HG02678 (cell line): ENCODE measurements at regions not wholly inside any gene's neighbourhood (a gene's known extent, or its start where the extent isn't known, plus 50 kb on each side); places are given as distances from the start of the nearest gene placed in this dataset.
"Not testable (repeated sequence)": the region's sequence is repeated elsewhere in the genome, so short reads cannot be mapped to it uniquely, and the experiment has no call there.

ENCODE experiments used
- ATAC-seq: cut with Tn5 transposase; IDR thresholded peaks from one replicate; pipeline ENCODE4 v1.9.1; 2021; ENCODE audit warnings: mild to moderate bottlenecking, moderate library complexity; ENCODE audit not compliant: unreplicated experiment

DNA sequence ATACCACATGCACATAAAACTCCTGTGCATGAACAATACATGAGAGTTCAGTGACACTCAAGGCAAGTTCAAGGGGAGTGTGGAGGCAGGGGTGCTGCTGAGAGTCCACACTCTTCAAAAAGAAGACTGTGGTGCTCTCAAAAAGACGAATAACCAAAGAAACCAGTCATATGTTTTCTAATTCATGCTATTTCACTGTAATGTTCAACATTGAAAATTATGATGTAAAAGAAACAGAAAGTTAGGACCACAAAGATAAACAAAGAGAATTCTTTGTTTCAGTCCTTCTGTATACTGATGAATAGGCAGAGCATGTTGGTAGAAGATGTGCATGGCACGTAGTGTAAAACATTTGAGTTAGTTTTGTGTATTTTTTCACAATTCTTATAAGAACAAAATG is 864.2 kb upstream of the LRATD1 start:
- no peak for ATAC-seq

DNA sequence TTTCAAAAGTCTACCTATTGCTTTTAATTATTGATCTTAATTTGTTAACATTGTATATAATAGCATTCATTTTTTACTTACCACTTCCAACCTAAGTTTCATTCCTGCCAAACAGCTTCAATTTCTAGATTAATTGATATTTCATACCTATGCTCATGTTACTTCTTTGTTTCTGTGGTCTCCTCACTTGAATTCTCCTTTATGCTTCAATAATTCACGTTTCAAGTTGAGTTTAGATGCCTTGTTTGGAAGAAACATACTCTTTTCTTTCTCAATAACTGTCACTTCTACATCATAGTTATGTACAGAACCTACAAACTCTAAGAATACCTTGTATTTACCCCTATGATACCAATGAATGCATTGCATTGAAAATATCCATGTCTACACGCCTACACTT is 862.2 kb upstream of the LRATD1 start:
- ATAC-seq = no peak

DNA sequence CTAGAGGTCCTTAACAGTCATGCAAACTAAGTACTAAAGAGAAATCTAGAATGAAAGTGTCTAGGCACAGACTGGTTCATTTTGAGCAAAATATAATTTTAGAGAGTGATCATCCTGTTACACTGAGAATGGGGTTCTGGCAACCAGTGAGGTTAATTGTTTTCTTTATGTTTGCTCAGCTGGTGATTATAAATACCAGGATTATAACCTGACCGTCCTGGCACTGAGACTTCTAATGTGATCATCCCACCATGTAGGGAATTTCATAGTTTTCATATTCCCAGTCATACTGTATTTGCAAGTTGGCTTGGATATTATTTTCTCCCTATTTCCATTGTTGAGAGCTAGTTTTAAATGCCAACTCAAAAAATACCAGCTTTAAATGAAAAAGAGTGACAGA is 852.5 kb upstream of the LRATD1 start:
- no peak for ATAC-seq

DNA sequence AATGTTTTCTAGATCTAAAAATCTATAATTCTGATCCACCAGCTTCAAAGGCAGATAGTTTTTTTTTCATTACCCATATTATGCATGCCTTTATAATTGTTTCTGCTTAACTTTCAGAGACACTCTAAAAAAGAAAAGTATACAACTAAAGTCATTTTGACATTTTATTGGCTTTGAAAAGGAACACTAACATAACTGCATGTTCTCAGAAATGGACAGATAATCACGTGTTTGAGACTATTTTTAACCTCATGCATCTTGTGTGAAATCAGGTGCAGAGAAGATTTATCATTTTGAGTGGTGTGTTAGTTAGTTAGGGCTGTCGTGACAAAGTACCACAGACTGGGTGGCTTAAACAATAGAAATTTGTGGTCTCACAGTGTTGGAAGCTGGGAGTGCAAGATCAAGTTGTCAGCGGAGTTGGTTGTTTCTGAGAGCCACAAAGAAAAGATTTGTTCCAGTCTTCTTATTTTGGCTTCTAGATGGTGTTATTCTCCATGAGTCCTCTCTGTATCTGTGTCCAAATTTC is 841.4 kb upstream of the LRATD1 start:
- no peak for ATAC-seq

DNA sequence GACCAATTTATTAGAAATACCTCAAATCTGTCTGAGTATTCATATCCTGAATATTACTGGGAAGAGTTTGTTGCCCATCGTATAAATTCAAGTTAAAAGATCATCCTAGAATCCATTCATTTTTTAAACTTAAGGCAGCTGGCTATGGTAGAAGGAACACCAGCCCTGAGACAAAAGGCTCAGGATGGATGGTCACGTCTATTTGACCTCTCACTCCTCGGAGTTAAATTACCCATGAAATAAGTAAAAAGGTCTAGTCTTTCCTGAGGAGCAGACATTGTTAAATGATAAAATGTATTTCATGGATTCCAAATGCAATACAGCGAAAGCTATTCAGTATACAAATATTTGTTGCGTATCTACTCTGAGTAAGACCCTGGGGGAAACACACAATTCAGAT is 826.0 kb upstream of the LRATD1 start:
- no peak for ATAC-seq

DNA sequence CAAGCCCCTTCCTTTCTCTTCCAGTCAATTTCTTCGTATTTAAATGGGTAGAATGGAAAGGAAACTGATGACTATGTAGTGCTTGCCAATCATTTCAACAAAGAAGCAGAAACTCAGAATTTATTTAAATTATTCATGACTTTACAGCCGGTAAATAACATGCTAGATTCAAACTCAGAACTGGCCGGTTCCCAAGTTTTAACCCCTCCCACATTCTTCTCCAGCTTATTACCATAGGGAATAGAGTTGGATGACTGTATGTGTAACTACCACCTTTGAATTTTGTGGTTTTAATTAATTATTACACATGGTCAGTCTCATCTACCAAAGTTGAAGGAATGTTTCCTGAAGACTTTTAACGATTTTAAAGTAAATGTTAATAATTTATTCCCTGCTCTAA is 819.3 kb upstream of the LRATD1 start:
- no peak for ATAC-seq

DNA sequence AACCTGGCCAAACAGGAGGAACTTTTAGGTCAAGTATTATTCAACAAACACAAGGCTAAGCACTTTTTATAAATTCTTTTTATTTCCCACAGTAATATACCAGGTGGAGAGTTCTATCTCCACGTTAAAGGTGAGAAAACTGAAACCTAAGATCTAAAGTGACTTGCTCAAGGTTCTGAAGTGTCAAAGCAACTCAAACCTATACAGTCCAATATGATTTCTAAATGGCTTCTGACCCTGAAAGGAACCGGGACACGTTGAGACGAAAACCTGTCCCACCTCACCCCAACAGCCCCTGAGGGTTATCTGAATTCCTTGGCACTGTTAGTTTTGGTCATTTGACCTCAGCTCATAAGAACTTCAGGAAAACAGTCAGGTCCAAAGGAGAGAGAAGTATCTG is 814.5 kb upstream of the LRATD1 start:
- ATAC-seq = no peak

DNA sequence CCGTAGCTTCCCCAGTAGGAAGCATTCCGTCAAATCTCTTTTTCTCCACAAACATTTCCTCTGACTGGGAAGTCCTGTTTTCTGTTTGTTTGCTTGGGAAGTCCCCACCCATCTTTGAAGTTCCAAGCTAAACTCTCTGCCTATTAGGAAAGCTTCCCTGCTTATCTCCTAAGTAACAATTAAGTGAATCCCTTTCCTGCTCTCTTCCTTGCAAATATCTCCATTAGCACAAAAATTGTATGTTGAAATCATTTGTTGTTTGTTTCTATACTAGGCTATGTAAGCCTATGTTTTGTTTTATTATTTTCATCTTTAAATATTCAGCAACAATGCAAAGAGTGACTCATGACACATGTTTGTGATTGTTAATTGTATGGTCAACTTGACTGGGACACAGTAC is 812.6 kb upstream of the LRATD1 start:
- ATAC-seq = no peak

DNA sequence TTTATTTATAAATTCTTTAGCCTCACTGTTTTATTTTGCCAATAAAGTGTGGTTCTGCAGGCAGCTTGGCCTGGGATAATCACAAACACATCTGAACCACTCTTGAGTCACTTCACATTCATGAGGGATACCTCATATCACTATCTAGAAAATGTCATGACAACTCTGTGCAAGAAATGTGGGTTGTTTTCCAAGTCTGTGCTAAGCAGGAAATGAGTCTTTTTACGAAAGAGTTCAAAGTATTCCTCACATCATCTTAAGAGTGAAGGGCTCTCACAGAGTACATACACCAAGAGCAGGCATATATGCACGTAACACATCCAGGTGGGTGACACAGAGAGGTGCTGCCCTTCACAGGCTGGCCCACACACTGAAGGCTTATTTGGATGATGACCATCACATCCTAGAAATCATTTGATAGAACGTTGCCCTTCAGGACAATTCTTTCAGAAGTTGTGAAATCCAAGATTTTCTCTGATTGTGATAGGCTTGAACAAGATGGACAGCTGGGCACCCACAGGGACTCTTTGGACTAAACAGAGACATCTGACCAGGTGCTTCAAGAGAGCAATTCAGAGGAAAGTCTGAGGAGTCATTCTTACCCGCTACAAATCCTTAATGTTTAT is 811.1 kb upstream of the LRATD1 start:
- no peak for ATAC-seq

DNA sequence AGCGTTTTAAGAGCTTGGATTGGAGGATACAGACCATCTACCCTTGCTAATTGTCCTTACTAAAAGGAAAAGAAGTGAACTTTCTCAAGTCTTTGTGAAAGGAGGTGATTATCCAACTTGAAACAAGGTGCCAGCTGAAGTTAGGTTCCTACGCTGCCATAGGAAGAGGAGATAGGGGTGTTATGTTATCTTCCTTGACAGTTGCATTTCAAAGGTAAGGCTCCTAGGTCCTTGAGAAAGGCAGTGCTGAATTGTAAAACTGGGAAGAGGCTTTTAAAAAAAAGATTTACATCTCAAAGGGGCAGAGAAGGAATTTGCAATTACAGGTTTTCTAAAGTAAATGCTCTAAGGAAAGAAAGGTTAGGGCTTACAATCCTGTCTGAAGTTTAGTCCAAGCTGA is 810.2 kb upstream of the LRATD1 start:
- ATAC-seq = no peak

DNA sequence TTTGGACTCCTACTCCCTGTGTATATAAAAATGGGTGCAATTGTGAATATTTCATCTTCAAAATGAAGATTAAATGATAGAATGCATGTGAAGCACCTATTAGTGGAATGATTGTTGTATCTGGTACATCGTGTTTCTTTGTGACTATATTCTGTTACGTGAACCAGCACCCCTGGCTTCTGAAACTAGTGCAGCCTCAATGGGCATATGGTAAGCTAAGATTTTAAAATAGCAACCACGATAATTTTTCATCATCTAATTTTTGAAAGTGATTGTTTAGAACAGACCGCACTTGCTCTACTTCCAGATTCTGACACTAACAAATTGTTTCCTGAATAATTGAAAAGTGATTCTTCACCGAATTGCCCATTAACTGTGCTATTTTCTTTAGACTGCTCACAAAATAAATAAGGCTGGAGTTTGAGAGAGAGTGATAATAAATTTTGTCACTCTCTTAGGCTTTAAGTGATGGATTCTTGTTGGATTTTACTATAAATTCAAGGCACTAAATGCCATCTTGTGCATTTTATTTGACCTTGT is 806.1 kb upstream of the LRATD1 start:
- ATAC-seq = no peak

DNA sequence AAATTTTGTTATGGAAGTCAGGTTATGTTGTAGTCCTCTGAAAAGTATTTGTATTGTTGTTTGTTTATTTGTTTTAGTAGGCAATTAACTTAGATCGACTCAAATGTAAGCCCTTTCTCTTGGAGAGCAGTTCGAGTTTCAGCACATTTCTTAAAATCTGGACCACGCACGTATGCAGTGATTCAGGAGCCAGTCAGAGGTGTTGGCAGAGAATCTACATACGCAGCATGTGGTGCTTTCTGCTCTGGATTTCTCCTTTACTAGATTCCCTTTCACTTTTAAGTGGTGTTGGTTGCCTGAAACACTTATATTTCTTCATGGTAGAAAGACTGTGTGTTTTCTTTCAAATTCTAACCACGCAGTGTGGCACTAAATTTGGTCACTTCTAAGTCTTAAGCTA is 773.9 kb upstream of the LRATD1 start:
- no peak for ATAC-seq

DNA sequence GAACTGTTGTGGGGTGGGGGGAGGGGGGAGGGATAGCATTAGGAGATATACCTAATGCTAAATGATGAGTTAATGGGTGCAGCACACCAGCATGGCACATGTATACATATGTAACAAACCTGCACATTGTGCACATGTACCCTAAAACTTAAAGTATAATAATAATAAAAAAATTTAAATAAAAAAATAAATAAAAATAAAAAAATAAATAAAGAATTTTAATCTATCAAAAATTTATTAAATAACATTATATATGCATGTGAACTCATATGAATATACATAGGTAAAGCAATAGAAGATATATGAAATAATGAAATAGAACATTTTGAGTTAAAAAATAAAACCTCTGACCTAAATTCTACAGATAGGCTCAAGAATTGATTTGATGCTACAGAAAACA is 764.2 kb upstream of the LRATD1 start:
- ATAC-seq = not testable (repeated sequence)

DNA sequence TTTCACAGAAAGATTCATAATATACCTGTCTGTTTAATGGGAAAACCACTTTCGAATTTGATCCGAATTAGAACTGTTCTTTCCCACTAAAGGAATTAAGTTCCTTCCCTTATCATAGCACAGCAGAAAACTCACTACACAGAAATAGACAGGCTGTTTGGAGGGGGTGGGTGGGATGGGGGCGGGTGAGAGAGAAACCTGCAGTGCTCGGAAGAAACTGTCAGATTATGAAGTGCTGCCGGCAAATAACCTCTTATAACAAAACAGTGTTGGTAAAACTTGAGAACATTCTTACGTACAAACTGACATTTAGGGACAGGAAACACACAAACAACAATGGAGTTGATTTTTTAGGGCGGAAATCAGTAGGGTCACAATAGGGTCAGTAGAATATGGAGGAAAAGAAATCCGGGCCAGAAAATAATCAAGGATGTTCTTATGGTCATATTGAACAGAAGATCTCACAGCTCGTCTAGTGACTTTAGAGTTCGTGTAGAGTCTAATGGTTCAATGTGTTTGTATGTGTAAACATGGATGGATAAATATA is 756.0 kb upstream of the LRATD1 start:
- no peak for ATAC-seq

DNA sequence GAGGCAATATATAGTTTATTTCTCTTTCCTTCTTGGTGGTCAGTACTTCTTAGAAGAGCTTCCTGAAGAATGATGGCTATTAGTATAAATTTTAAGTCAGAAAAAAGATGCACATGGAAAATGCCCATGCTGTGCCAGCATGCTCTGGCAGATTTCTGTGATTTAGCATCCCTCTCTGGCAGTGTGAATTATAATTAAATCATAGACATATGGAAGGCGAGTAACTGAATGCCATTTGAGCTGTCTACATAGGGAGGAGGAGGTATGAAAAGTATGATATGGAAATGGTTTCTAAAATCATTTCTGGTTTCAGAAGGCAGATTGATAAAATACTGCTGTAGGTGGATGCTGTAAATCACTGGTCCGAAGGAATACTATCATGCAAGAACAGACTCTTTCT is 754.9 kb upstream of the LRATD1 start:
- ATAC-seq = no peak

DNA sequence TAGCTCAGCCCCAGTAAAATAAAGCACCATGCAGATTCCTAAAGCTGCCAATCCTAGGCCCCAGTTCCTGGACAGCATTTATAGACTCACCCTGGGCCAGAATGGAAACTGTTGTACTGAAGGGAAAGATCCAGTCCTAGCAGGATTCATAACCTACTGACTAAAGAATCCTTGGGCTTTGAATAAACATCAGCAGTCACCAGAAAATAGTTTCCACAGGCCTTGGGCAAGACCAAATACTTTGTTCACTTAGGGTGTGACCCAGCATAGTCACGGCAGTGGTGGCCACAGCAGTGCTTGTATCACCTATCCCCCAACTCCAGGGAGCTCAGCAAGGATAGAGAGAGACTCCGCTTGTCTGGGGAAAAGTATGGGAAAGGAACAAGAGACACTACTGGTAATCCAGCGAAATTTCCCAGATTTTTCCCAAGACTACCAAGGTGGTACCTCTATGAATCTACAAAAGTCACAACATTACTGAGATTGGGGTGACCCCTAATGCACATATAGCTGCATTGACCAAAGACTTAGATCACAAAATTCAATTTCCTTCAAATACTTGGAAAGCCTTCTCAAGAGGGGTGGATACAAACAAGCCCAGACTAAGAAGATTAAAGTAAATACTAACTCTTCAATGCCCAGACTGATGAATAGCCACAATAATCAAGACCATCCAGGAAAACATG is 748.1 kb upstream of the LRATD1 start:
- no peak for ATAC-seq

DNA sequence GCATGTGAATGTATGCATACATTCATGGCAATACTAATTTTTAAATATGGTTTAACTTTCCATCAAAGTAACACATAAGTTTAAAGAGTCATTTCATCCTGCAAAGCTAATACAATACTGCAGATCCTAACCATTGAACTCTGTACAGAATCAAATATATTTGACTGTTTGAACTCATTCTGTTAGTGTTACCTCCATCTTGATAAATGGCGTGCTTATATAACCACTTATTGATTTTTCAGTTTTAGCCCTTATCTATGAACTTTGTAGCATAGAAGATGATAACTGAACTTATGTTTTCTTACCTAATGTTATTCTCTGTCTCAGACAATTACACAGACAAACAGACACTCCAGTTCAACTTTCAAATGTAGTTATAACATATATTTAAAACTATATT is 731.0 kb upstream of the LRATD1 start:
- ATAC-seq = no peak

DNA sequence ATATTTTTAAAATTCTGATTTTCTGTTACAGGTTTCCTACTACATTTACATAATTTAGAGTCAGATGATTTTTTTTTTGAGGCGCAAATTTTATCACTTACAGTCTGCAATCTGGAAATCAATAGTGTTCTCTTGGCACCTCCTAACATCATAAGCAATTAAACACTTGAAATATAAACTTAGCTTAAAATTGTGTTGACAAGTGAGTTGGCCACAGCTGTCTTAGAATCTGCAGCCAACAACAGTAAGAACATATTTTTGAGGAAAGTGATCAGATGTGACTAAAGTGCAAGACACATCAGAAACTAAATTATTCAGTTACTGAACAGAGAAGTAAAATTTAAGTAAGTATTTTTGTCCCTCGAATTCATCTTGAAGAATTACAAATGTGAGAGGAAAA is 726.7 kb upstream of the LRATD1 start:
- no peak for ATAC-seq

DNA sequence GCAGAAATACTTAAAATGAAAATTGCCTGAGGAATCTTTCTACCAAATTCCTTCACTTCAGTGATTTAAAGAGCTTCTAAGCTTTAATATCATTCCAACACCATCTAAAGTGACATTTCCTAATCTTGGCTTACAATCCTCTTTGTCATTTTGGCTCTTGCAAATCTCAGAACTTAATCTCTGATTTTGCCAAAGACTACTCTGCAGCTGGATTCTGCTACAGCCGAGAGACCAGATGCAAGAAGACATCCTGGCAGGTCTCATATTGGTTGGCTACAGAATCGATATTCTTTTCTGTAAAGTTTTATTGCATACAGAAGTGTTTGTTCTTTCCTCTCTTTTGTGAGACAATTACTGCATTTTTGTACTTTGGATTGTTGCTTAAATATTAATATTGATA is 716.5 kb upstream of the LRATD1 start:
- ATAC-seq = no peak

DNA sequence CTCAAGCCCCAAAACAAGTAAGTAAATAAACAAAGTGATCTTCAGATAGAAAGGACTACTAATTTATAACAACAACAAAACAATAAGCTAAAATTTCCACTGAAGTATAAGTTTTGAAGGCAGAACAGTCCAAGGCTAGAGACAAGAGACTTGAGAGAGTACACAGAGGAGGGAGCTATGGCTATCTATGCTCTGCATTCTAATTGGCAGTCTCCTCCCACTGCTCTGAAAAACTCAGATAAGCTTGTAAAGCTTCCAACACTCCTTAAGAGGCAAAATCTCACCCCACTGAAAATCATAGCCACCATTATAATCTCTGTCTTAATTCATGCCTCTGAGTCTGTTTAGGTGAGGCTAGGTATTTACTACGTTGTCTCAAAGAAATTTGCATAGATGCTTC is 714.6 kb upstream of the LRATD1 start:
- no peak for ATAC-seq

DNA sequence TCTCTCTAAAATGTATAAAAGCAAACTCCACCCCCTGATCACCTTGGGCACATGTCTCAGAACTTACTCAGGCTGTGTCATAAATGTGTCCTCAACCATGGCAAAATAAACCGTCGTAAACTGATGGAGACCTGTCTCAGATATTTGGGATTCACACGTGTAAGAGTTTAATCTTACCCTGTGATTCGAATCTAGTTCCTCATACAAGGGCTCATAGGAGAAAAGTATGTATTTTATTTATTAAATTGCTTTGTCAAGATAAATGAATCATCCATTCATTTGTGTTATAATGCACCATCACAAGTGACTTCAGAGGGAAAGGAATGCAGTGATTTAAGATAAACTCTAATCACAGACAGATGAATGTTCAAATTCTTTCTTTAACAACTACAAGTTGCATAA is 712.5 kb upstream of the LRATD1 start:
- no peak for ATAC-seq

DNA sequence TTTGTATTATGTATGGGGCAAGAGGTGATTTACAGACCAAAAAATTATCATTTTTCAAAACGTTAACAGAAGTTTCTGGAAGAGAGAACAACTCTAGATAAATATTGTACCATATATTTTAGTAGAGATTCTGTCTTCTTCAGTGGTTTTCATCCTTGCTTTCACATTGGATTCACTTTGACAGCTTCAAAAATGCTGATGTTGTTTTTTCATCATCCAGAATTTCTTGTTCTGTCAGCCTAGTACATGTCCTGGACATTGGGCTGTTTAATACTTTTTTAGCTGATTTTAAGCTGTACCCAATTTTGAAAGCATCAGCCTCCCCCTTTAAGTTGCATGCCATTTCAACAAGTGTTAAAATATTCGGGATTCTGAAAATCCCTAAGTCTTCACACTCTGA is 711.3 kb upstream of the LRATD1 start:
- ATAC-seq = no peak
